ENCODE measurements at regions not wholly inside any gene's neighbourhood (a gene's known extent, or its start where the extent isn't known, plus 50 kb on each side); places are given as distances from the start of the nearest gene placed in this dataset.
"Not testable (repeated sequence)": the region's sequence is repeated elsewhere in the genome, so short reads cannot be mapped to it uniquely, and the experiment has no call there.

- no peaks in the 10 kb centered on the region for H4K20me1 ChIP-seq (ENCODE audit: control insufficient read depth, insufficient read depth, low read depth, low read length)
- TF ChIP-seq, protein P1, sequence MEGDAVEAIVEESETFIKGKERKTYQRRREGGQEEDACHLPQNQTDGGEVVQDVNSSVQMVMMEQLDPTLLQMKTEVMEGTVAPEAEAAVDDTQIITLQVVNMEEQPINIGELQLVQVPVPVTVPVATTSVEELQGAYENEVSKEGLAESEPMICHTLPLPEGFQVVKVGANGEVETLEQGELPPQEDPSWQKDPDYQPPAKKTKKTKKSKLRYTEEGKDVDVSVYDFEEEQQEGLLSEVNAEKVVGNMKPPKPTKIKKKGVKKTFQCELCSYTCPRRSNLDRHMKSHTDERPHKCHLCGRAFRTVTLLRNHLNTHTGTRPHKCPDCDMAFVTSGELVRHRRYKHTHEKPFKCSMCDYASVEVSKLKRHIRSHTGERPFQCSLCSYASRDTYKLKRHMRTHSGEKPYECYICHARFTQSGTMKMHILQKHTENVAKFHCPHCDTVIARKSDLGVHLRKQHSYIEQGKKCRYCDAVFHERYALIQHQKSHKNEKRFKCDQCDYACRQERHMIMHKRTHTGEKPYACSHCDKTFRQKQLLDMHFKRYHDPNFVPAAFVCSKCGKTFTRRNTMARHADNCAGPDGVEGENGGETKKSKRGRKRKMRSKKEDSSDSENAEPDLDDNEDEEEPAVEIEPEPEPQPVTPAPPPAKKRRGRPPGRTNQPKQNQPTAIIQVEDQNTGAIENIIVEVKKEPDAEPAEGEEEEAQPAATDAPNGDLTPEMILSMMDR (IDR thresholded peaks at IDR 0.05; ENCODE audit: low read depth, low read length, poor library complexity, severe bottlenecking), result no peak
- no peak for TF ChIP-seq EZH2phosphoT487 (IDR thresholded peaks at IDR 0.05; ENCODE audit: borderline replicate concordance, low read length)
- H3K4me1 ChIP-seq (ENCODE audit: control insufficient read depth, low read length), result no peaks in the 10 kb centered on the region
- H3K9me2 ChIP-seq (replicated peaks; ENCODE audit: control insufficient read depth, low read length), result no peaks in the 10 kb centered on the region
- no peak overlapping the region for H3K4me3 ChIP-seq (ENCODE audit: low read length)
- no peaks in the 10 kb centered on the region for H3K79me2 ChIP-seq (ENCODE audit: control insufficient read depth, low read length)
- no peaks in the 10 kb centered on the region for H3F3A ChIP-seq (ENCODE audit: control insufficient read depth, insufficient read depth)
- no peaks in the 10 kb centered on the region for H3K9me3 ChIP-seq (ENCODE audit: control insufficient read depth, insufficient read depth, low read length)
- H3K27ac ChIP-seq (ENCODE audit: low read depth, low read length), result no peak overlapping the region
- no peaks in the 10 kb centered on the region for H3K36me3 ChIP-seq (ENCODE audit: control insufficient read depth, low read length)
- H3K4me2 ChIP-seq (ENCODE audit: low read length), result no peak overlapping the region
- H3K27me3 ChIP-seq (ENCODE audit: control insufficient read depth, low read length), result no peaks in the 10 kb centered on the region
Measured at GRCh38 chr14:106069804-106070625, 543.6 kb downstream of the TMEM121 start.

- H3K27ac ChIP-seq (ENCODE audit: low read depth, low read length), result no peak overlapping the region
- H3K9me2 ChIP-seq (replicated peaks; ENCODE audit: control insufficient read depth, low read length), result no peaks in the 10 kb centered on the region
- no peaks in the 10 kb centered on the region for H3K79me2 ChIP-seq (ENCODE audit: control insufficient read depth, low read length)
- no peak for TF ChIP-seq EZH2phosphoT487 (IDR thresholded peaks at IDR 0.05; ENCODE audit: borderline replicate concordance, low read length)
- TF ChIP-seq, protein P1 (IDR thresholded peaks at IDR 0.05; ENCODE audit: low read depth, low read length, poor library complexity, severe bottlenecking), result no peak
- H4K20me1 ChIP-seq (ENCODE audit: control insufficient read depth, insufficient read depth, low read depth, low read length), result no peaks in the 10 kb centered on the region
- H3F3A ChIP-seq (ENCODE audit: control insufficient read depth, insufficient read depth), result no peaks in the 10 kb centered on the region
- H3K36me3 ChIP-seq (ENCODE audit: control insufficient read depth, low read length), result no peaks in the 10 kb centered on the region
- no peaks in the 10 kb centered on the region for H3K27me3 ChIP-seq (ENCODE audit: control insufficient read depth, low read length)
- no peaks in the 10 kb centered on the region for H3K4me1 ChIP-seq (ENCODE audit: control insufficient read depth, low read length)
- H3K4me2 ChIP-seq (ENCODE audit: low read length), result no peak overlapping the region
- H3K9me3 ChIP-seq (ENCODE audit: control insufficient read depth, insufficient read depth, low read length), result no peaks in the 10 kb centered on the region
- H3K4me3 ChIP-seq (ENCODE audit: low read length), result no peak overlapping the region
Measured at GRCh38 chr14:106080922-106081321, 554.5 kb downstream of the TMEM121 start.

DNA sequence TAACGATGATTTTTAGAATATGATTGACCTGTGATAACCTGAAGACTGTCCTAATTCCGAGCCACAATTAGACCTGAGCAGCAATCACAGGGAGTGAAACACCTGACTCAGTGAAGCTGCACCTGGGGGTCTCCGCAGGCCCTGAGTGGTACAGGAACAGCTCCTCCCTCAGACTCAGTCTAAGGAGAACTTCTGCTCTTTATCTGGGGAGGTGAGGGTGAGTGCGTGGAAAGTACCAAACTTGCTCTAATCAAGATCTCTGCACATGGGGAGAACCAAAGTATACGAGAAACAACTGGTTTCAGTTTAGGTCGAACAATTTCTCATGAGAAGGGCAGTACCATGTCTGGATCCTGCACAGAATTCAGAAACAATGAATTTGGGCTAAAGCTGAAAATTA, 555.3 kb downstream of the TMEM121 start:
- H3K4me3 ChIP-seq (ENCODE audit: low read length); H4K20me1 ChIP-seq (ENCODE audit: control insufficient read depth, insufficient read depth, low read depth, low read length); H3K27me3 ChIP-seq (ENCODE audit: control insufficient read depth, low read length); H3K79me2 ChIP-seq (ENCODE audit: control insufficient read depth, low read length); H3K9me2 ChIP-seq (replicated peaks; ENCODE audit: control insufficient read depth, low read length); H3K27ac ChIP-seq (ENCODE audit: low read depth, low read length); H3K4me1 ChIP-seq (ENCODE audit: control insufficient read depth, low read length); H3K9me3 ChIP-seq (ENCODE audit: control insufficient read depth, insufficient read depth, low read length); H3K36me3 ChIP-seq (ENCODE audit: control insufficient read depth, low read length); H3K4me2 ChIP-seq (ENCODE audit: low read length); H3F3A ChIP-seq (ENCODE audit: control insufficient read depth, insufficient read depth): not testable (repeated sequence)

DNA sequence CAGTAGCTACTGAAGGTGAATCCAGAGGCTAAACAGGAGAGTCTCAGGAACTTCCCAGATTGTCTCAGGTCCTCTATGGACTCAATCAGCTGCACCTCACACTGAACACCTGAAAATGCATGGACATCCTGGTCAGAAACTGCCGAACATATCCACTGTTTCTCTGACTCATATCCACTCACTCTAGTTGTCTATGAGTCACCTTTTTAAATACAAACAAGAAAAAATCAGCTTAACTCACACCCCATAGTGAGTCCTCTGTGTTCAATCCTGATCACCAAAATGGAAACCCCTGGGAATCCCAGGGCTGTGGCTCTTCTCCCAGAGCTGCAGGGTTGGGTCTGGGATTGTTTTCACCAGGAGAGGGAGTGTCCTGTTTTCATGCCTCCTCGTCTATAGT, 556.7 kb downstream of the TMEM121 start:
- H3K9me3 ChIP-seq (ENCODE audit: control insufficient read depth, insufficient read depth, low read length), result no peaks in the 10 kb centered on the region
- H3K9me2 ChIP-seq (replicated peaks; ENCODE audit: control insufficient read depth, low read length), result no peaks in the 10 kb centered on the region
- H3K4me2 ChIP-seq (ENCODE audit: low read length), result no peak overlapping the region
- no peaks in the 10 kb centered on the region for H3F3A ChIP-seq (ENCODE audit: control insufficient read depth, insufficient read depth)
- H3K4me3 ChIP-seq (ENCODE audit: low read length), result no peak overlapping the region
- H3K36me3 ChIP-seq (ENCODE audit: control insufficient read depth, low read length), result no peaks in the 10 kb centered on the region
- H3K27ac ChIP-seq (ENCODE audit: low read depth, low read length), result no peak overlapping the region
- no peaks in the 10 kb centered on the region for H4K20me1 ChIP-seq (ENCODE audit: control insufficient read depth, insufficient read depth, low read depth, low read length)
- no peaks in the 10 kb centered on the region for H3K27me3 ChIP-seq (ENCODE audit: control insufficient read depth, low read length)
- no peak for TF ChIP-seq EZH2phosphoT487 (IDR thresholded peaks at IDR 0.05; ENCODE audit: borderline replicate concordance, low read length)
- TF ChIP-seq, protein P1 (IDR thresholded peaks at IDR 0.05; ENCODE audit: low read depth, low read length, poor library complexity, severe bottlenecking), result no peak
- no peaks in the 10 kb centered on the region for H3K79me2 ChIP-seq (ENCODE audit: control insufficient read depth, low read length)
- H3K4me1 ChIP-seq (ENCODE audit: control insufficient read depth, low read length), result no peaks in the 10 kb centered on the region

All from DOHH2 (cell line).